Natural killer cell (primary cell): ENCODE measurements at regions not wholly inside any gene's neighbourhood (a gene's known extent, or its start where the extent isn't known, plus 50 kb on each side); places are given as distances from the start of the nearest gene placed in this dataset.

Experiments
- ATAC-seq, 3 donors: fragments of 150-1000 bp in 2 of 3; fragments of 200-7000 bp in 1 of 3; cut with Tn5 transposase; 1 replicate in 1 of 3; 2 replicates in 2 of 3; pipeline ENCODE4 v1.10.0; 2021; ENCODE audit warnings: mild to moderate bottlenecking in 2 of 3, moderate library complexity in 2 of 3
- DNase-seq, 2 donors: peaks; one replicate each; pipeline versions ENCODE4 v3.0.0 to v3.0.0-alpha.2; 2013 to 2021; ENCODE audit warnings: mixed read lengths in 1 of 2
- H3K27ac ChIP-seq: one replicate; pipeline ENCODE4 v1.5.1; 2013; ENCODE audit warnings: mild to moderate bottlenecking, low read length
- H3K27me3 ChIP-seq: one replicate; pipeline ENCODE4 v1.6.1; 2013; ENCODE audit warnings: low read length; ENCODE audit not compliant: control insufficient read depth, insufficient read depth
- H3K36me3 ChIP-seq: one replicate; pipeline ENCODE4 v1.6.1; 2013; ENCODE audit warnings: low read length; ENCODE audit not compliant: control insufficient read depth, insufficient read depth
- H3K4me1 ChIP-seq: one replicate; pipeline ENCODE4 v1.6.1; 2013; ENCODE audit warnings: low read length; ENCODE audit not compliant: control insufficient read depth, insufficient read depth
- H3K4me3 ChIP-seq: one replicate; pipeline ENCODE4 v1.5.1; 2013; ENCODE audit warnings: low read length
- H3K9me3 ChIP-seq: one replicate; pipeline ENCODE4 v1.6.1; 2013; ENCODE audit warnings: low read length; ENCODE audit not compliant: control insufficient read depth, insufficient read depth
- H3K27ac Mint-ChIP-seq, 2 donors: one replicate each; pipeline ENCODE4 v1.8.0; 2022; ENCODE audit warnings: mild to moderate bottlenecking in 2 of 2, mixed read lengths in 2 of 2, moderate library complexity in 1 of 2
- H3K27me3 Mint-ChIP-seq, 2 donors: one replicate each; pipeline ENCODE4 v1.8.0; 2022; ENCODE audit warnings: low read depth in 2 of 2, mixed read lengths in 2 of 2
- H3K36me3 Mint-ChIP-seq: one replicate; pipeline ENCODE4 v1.8.0; 2022; ENCODE audit warnings: mixed read lengths
- H3K4me1 Mint-ChIP-seq, 2 donors: one replicate each; pipeline ENCODE4 v1.8.0; 2022; ENCODE audit warnings: mixed read lengths in 2 of 2
- H3K4me3 Mint-ChIP-seq: one replicate; pipeline ENCODE4 v1.8.0; 2022; ENCODE audit warnings: mild to moderate bottlenecking, moderate library complexity, mixed read lengths
- H3K9me3 Mint-ChIP-seq, 2 donors: one replicate each; pipeline ENCODE4 v1.8.0; 2022; ENCODE audit warnings: mixed read lengths in 2 of 2
- CTCF ChIP-seq: fragments of 200-600 bp; IDR thresholded peaks from one replicate; pipeline ENCODE4 v1.8.0; 2022; ENCODE audit warnings: antibody characterized with exemption
- WGBS: methylation state at CpG from one replicate; pipeline ENCODE4 v1.1.7; 2013; ENCODE audit warnings: missing lambda C conversion rate; ENCODE audit not compliant: insufficient coverage; 5-methylcytosine and 5-hydroxymethylcytosine counted together
- intact Hi-C: fragments of 100-400 bp; cut with micrococcal nuclease; formaldehyde crosslinking; loops from one replicate; pipeline ENCODE4 v1.14.2; 2022

GRCh38 chr6:18674346-18674745, 287.2 kb downstream of the RNF144B start:
- DNase-seq: no peak
- Mint-ChIP-seq H3K9me3 (peaks cover 3 to 12% of the 10 kb centered on the region in 2 donors), H3K36me3 (no peaks in the 10 kb centered on the region), H3K27me3 (no peaks in the 10 kb centered on the region), H3K4me3 (no peak overlapping the region), H3K27ac (no peak overlapping the region), H3K4me1 (no peaks in the 10 kb centered on the region)
- ATAC-seq: no peak
- no peaks in the 10 kb centered on the region for H3K27me3 ChIP-seq
- H3K36me3 ChIP-seq: no peaks in the 10 kb centered on the region
- H3K4me3 ChIP-seq: no peak overlapping the region
- no peak for TF ChIP-seq CTCF
- H3K9me3 ChIP-seq: no peaks in the 10 kb centered on the region
- no peaks in the 10 kb centered on the region for H3K4me1 ChIP-seq
- intact Hi-C loops: no loop called here
- no peak overlapping the region for H3K27ac ChIP-seq

- Histone ChIP-seq H3K9me3 (no peaks in the 10 kb centered on the region), H3K36me3 (no peaks in the 10 kb centered on the region), H3K4me1 (no peaks in the 10 kb centered on the region), H3K4me3 (no peak overlapping the region), H3K27ac (no peak overlapping the region), H3K27me3 (no peaks in the 10 kb centered on the region)
- Mint-ChIP-seq H3K27me3 (no peaks in the 10 kb centered on the region), H3K36me3 (no peaks in the 10 kb centered on the region), H3K4me1 (no peaks in the 10 kb centered on the region), H3K9me3 (peaks cover 3 to 13% of the 10 kb centered on the region in 2 donors), H3K27ac (no peak overlapping the region), H3K4me3 (no peak overlapping the region)
- WGBS: no CpG with 5 or more reads among the region's 2 CpGs
- DNase-seq: no peak
- intact Hi-C loops: no loop called here
- ATAC-seq: no peak
- no peak for TF ChIP-seq CTCF
These were observed 288.7 kb downstream of the RNF144B start for GRCh38 chr6:18675881-18676280.

GRCh38 chr6:18676548-18676947, 289.4 kb downstream of the RNF144B start:
- H3K4me1 ChIP-seq: no peaks in the 10 kb centered on the region
- no peak overlapping the region for H3K4me3 ChIP-seq
- TF ChIP-seq CTCF: no peak
- Mint-ChIP-seq H3K27ac (no peak overlapping the region), H3K4me3 (no peak overlapping the region), H3K4me1 (no peaks in the 10 kb centered on the region), H3K9me3 (peaks cover 3 to 7% of the 10 kb centered on the region in 2 donors), H3K27me3 (no peaks in the 10 kb centered on the region), H3K36me3 (no peaks in the 10 kb centered on the region)
- no peaks in the 10 kb centered on the region for H3K36me3 ChIP-seq
- no peak for DNase-seq
- intact Hi-C loops: no loop called here
- no peak overlapping the region for H3K27ac ChIP-seq
- no peaks in the 10 kb centered on the region for H3K9me3 ChIP-seq
- no peaks in the 10 kb centered on the region for H3K27me3 ChIP-seq
- WGBS: over 99% methylated on average over 7 of the region's 7 CpGs
- ATAC-seq: no peak

- DNase-seq (no peak), ATAC-seq (no peak)
- H3K4me1 Mint-ChIP-seq: no peaks in the 10 kb centered on the region
- H3K9me3 Mint-ChIP-seq: peaks cover 8 to 9% of the 10 kb centered on the region in 2 donors
- H3K27me3 Mint-ChIP-seq: no peaks in the 10 kb centered on the region
- TF ChIP-seq CTCF: no peak
- no peak overlapping the region for H3K4me3 Mint-ChIP-seq
- no peaks in the 10 kb centered on the region for H3K27me3 ChIP-seq
- no peaks in the 10 kb centered on the region for H3K9me3 ChIP-seq
- H3K36me3 Mint-ChIP-seq: no peaks in the 10 kb centered on the region
- H3K4me3 ChIP-seq: no peak overlapping the region
- no peak overlapping the region for H3K27ac Mint-ChIP-seq
- no peaks in the 10 kb centered on the region for H3K36me3 ChIP-seq
- no peak overlapping the region for H3K27ac ChIP-seq
- intact Hi-C loops: no loop called here
- no peaks in the 10 kb centered on the region for H3K4me1 ChIP-seq
These were observed 293.7 kb downstream of the RNF144B start for GRCh38 chr6:18680842-18681241.
